SK-N-MC (cell line): ENCODE measurements at regions not wholly inside any gene's neighbourhood (a gene's known extent, or its start where the extent isn't known, plus 50 kb on each side); places are given as distances from the start of the nearest gene placed in this dataset.

ENCODE experiments used
- EZH2 ChIP-seq: fragments of 200-600 bp; sonication (generic); IDR thresholded peaks from one replicate; pipeline ENCODE4 v1.6.1; 2017; ENCODE audit warnings: antibody characterized with exemption
- POLR2AphosphoS5 ChIP-seq: IDR thresholded peaks from 2 replicates; pipeline ENCODE4 v1.6.1; 2012; ENCODE audit warnings: mild to moderate bottlenecking, low read depth, low read length, borderline replicate concordance

DNA sequence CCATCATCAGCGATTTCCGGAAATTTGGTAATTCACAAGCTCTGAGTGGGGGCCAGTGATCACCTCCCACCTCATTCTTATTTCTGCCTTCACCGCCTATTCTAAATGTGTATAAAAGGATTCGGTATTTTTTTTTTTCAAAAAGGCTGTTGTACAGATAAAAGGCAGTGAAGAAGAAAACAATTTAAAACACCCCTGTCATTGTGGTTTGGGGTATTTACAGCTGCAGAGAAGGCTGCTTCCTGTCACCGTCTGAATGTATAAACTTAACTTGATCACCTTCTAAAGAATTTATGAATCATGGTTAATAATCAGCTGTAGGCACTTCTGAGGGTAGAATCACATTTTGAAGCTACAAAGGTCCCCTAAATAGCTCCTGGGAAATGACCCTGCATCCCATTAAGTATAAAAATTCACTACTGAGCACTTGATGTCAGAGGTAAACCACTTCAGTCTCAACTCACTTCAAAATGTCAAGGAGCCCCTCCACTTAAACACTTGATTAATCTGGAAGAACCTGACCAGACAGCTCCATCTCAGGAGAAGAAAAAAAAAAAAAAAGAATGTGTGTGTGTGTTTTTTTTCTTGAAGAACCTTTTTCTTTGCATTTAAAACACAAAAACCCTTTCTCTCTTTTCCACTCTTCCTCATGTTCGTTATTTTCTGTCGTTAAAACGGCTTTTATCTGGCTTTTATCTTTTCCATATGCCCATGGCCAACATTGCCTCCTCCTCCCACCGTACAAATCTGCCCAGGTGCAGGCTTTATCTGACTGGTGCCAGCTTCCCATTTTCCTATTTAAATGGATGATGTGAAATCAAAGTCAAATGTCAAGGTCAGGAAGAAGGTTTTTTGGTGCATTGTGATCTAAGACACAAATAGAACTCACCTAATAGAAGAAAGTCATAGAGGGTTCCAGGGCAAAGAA is 291.2 kb downstream of the IRX1 start:
- TF ChIP-seq POLR2AphosphoS5 (no peak), EZH2 (no peak)
